Kidney (tissue), 13 donors: ENCODE measurements at regions not wholly inside any gene's neighbourhood (a gene's known extent, or its start where the extent isn't known, plus 50 kb on each side); places are given as distances from the start of the nearest gene placed in this dataset.

Experiments used
- DNase-seq, 5 donors: peaks; one replicate each; pipeline ENCODE4 v3.0.0-alpha.2; 2013 to 2020
- FAIRE-seq: peaks from 2 replicates; lab custom pipeline; 2012; peaks lifted over from hg19 to GRCh38; lab: Jason Lieb, UNC
- H3K27ac ChIP-seq, 2 donors: one replicate each; pipeline ENCODE4 v1.7.0; 2013; ENCODE audit warnings: low read depth in 2 of 2, low read length in 2 of 2, inconsistent platforms in 1 of 2
- H3K27me3 ChIP-seq: one replicate; pipeline ENCODE4 v1.7.1; 2013; ENCODE audit warnings: low read length, inconsistent platforms; ENCODE audit not compliant: control insufficient read depth, insufficient read depth
- H3K36me3 ChIP-seq, 3 donors: one replicate each; pipeline versions ENCODE4 v1.7.0 to v1.7.1; 2013; ENCODE audit warnings: low read length in 3 of 3, control low read depth in 1 of 3, inconsistent platforms in 1 of 3; ENCODE audit not compliant: insufficient read depth in 3 of 3, control insufficient read depth in 2 of 3
- H3K4me1 ChIP-seq, 3 donors: one replicate each; pipeline versions ENCODE4 v1.7.0 to v1.7.1; 2013; ENCODE audit warnings: low read length in 3 of 3, inconsistent platforms in 1 of 3, low read depth in 1 of 3; ENCODE audit not compliant: control insufficient read depth in 2 of 3, insufficient read depth in 2 of 3
- H3K4me3 ChIP-seq, 3 donors: one replicate each; pipeline versions ENCODE4 v1.7.0 to v1.8.1; 2013; ENCODE audit warnings: low read length in 3 of 3, control low read depth in 1 of 3, inconsistent platforms in 1 of 3
- H3K9ac ChIP-seq, 3 donors: one replicate each; pipeline versions ENCODE4 v1.7.0 to v1.7.1; 2013; ENCODE audit warnings: low read length in 3 of 3, control low read depth in 1 of 3, inconsistent platforms in 1 of 3
- H3K9me3 ChIP-seq, 3 donors: one replicate each; pipeline versions ENCODE4 v1.7.0 to v1.7.1; 2013; ENCODE audit warnings: low read length in 3 of 3, control low read depth in 1 of 3, inconsistent platforms in 1 of 3; ENCODE audit not compliant: control insufficient read depth in 2 of 3, insufficient read depth in 1 of 3
- CTCF ChIP-seq: IDR thresholded peaks from 3 replicates; pipeline ENCODE4 v1.5.1; 2012; ENCODE audit warnings: mild to moderate bottlenecking, moderate library complexity, borderline replicate concordance; ENCODE audit not compliant: insufficient read depth; ENCODE audit errors: extremely low read depth
- intact Hi-C: fragments of 100-400 bp; cut with DNase I; formaldehyde crosslinking; loops from one replicate; pipeline ENCODE4 v1.11.1; 2022
- donor health status: control.
- donor health status: control.
- donor health status: control.
- donor health status: control.
- donor health status: control.
- donor health status: DM: yes; HTN: yes; CAD: no.
- donor health status: Normal renal cell carcinoma (clear cell type).

GRCh38 chr21:43294194-43294902 is 125.5 kb downstream of the CRYAA start:
- Histone ChIP-seq H3K27me3 (no peaks in the 10 kb centered on the region), H3K4me3 (no peak overlapping the region), H3K9ac (no peak overlapping the region), H3K36me3 (no peaks in the 10 kb centered on the region), H3K27ac (no peak overlapping the region), H3K4me1 (no peaks in the 10 kb centered on the region), H3K9me3 (peaks cover 0 to 14% (median 0%) of the 10 kb centered on the region in 3 donors)
- FAIRE-seq, result no peak
- DNase-seq, result peak in 1 of 5 donors; percentile 26
- TF ChIP-seq CTCF, result no peak
- intact Hi-C loops, result no loop called here

- Histone ChIP-seq H3K9ac (no peak overlapping the region), H3K4me3 (no peak overlapping the region), H3K27ac (no peak overlapping the region), H3K4me1 (peaks cover 0 to 7% (median 5%) of the 10 kb centered on the region in 3 donors), H3K27me3 (no peaks in the 10 kb centered on the region), H3K9me3 (peaks cover 0 to 16% (median 0%) of the 10 kb centered on the region in 3 donors), H3K36me3 (no peaks in the 10 kb centered on the region)
- no peak for TF ChIP-seq CTCF
- DNase-seq (no peak), FAIRE-seq (no peak)
- intact Hi-C loops, result no loop called here
Observed at GRCh38 chr21:43292866-43293142, 124.0 kb downstream of the CRYAA start.

DNA sequence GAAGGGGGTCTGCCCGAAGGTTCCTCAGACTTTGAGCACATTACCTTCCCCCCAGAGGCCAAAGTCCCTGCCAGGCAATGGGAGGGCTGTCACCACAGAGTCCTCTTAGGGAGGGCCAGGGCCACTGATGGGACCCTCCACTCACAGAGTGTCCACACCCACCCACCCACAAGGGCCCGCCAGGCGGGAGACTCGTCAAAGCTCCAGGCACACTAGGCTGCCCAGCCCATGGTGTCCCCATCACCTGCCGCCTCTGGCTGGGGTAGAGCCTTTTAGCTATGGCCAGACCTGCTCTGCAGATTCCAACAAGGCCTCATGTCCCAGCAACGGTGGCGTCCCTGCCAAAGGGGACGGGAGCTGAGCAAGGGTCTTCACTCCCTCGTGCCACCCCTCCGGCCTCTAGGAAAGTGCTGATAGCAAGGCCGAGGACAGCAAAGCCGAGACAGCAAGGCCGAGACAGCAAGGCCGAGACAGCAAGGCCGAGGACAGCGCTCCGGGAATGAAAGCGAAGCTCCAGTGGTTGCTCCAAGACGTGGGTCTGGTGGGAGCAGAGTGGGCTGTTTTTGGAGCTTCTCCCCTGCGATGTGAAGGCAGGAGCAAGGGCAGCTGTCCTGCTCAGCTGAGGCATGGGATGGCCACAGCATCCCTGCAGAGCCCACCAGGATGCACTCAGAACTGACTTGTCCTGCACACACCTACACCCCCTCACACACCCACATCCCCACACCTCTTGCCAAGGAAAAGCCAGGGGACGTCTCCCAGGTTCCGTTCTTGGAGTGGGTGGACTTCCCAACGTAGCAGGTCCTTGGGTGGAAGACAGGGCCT is 123.4 kb downstream of the CRYAA start:
- peaks cover 0 to 16% (median 0%) of the 10 kb centered on the region in 3 donors for H3K9me3 ChIP-seq
- H3K27ac ChIP-seq, result no peak overlapping the region
- H3K9ac ChIP-seq, result no peak overlapping the region
- intact Hi-C loops, result no loop called here
- DNase-seq (peak in 1 of 5 donors; percentile 71), FAIRE-seq (no peak)
- peaks cover 0 to 8% (median 5%) of the 10 kb centered on the region in 3 donors for H3K4me1 ChIP-seq
- H3K4me3 ChIP-seq, result no peak overlapping the region
- no peak for TF ChIP-seq CTCF
- H3K27me3 ChIP-seq, result no peaks in the 10 kb centered on the region
- H3K36me3 ChIP-seq, result no peaks in the 10 kb centered on the region
